ENCODE measurements at regions not wholly inside any gene's neighbourhood (a gene's known extent, or its start where the extent isn't known, plus 50 kb on each side); places are given as distances from the start of the nearest gene placed in this dataset.

DNA sequence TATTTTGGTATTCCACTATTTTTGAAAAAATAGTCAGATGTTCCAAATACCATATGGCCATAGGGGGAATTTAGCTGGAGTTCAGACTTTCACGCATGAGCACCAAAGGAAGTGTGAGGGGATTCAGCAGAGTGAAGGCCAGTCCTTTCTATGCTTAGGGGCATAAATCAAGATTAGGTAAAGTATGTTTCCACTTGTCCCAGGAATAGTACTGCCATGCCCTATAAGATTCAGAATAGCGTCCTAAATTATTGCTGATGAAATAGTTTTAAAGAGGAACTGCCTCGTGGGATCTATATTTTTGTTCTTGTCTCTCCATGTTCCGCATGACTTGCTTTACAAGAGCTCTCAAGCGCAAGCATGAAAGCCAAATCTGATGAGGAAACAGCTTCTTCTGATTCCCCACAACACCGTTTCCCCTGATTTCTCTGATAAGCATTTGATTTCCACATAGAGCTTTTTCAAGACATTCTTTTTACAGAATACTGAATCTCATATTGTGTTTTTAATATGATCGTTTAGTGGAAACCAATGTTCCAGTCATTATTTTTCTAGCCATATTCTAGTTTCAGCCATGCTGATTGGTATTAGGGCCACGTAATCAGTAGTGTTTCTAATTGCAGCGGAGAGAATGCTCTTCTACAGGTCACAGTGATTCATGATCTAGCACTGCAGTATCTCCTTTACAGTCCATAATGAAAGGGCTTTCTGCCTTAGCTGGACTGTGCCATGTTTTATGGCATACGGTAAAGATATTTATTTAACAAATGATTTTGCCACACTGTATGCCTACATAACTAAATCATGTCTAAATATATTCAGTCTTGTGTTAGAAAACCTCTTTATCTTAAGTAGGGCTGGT, 492.3 kb downstream of the CENPC start:
- no peaks in the 10 kb centered on the region for H3K36me3 ChIP-seq (ENCODE audit: control insufficient read depth in 2 of 2, extremely low read depth in 1 of 2, insufficient read depth in 2 of 2, low read length in 2 of 2)
- H2AFZ ChIP-seq (ENCODE audit: low read depth, low read length), result no peak overlapping the region
- no peaks in the 10 kb centered on the region for H3K79me2 ChIP-seq (ENCODE audit: control insufficient read depth, insufficient read depth, low read length)
- no peak overlapping the region for H3K4me3 ChIP-seq (replicated peaks in 1 of 3; ENCODE audit: insufficient read depth in 1 of 3, low read depth in 1 of 3, low read length in 3 of 3)
- FAIRE-seq, result no peak
- H3K4me1 ChIP-seq (ENCODE audit: control insufficient read depth, extremely low read depth, insufficient read depth, low read length), result no peaks in the 10 kb centered on the region
- no TSS peak for BruUV-seq (replicated peaks)
- TF ChIP-seq FOS (IDR thresholded peaks at IDR 0.05; ENCODE audit: borderline replicate concordance, insufficient read depth, low read length) (no peak), EZH2 (IDR thresholded peaks at IDR 0.05; ENCODE audit: borderline replicate concordance, low read depth, low read length, severe bottlenecking) (no peak), POLR2A (IDR thresholded peaks at IDR 0.05; ENCODE audit: low read depth, low read length) (no peak), MYC (IDR thresholded peaks at IDR 0.05; ENCODE audit: low read depth, low read length) (no peak), CTCF (IDR thresholded peaks at IDR 0.05; ENCODE audit: extremely low read depth in 1 of 2, insufficient read depth in 1 of 2, low read depth in 1 of 2, low read length in 2 of 2) (no peak), JUN (IDR thresholded peaks at IDR 0.05; ENCODE audit: borderline replicate concordance, insufficient read depth, insufficient read length, low read depth) (no peak), GATA2 (IDR thresholded peaks at IDR 0.05; ENCODE audit: insufficient read depth, insufficient read length, low read depth, low read length) (no peak), MAX (IDR thresholded peaks at IDR 0.05; ENCODE audit: insufficient read depth, insufficient read length) (no peak), POLR2AphosphoS5 (IDR thresholded peaks at IDR 0.05; ENCODE audit: insufficient read depth, low read depth, low read length) (no peak)
- no peak for DNase-seq (ENCODE audit: low read depth, low spot score)
- no peaks in the 10 kb centered on the region for H3K27me3 ChIP-seq (ENCODE audit: control insufficient read depth in 2 of 2, insufficient read depth in 2 of 2, low read length in 2 of 2)
- CTCF ChIA-PET, result no interaction called here
- POLR2A ChIA-PET, result no interaction called here
- intact Hi-C loops (cut with micrococcal nuclease), result no loop called here
- H3K9me1 ChIP-seq (replicated peaks; ENCODE audit: control insufficient read depth, extremely low read depth, insufficient read depth, low read length), result no peaks in the 10 kb centered on the region
- H3K27ac ChIP-seq (ENCODE audit: insufficient read depth, low read depth, low read length), result no peak overlapping the region
- H3K4me2 ChIP-seq (ENCODE audit: insufficient read depth, low read length), result no peak overlapping the region
- no peak overlapping the region for H3K9ac ChIP-seq (replicated peaks; ENCODE audit: extremely low read depth, insufficient read depth, low read length)
- no peaks in the 10 kb centered on the region for H3K9me3 ChIP-seq (replicated peaks; ENCODE audit: control insufficient read depth, insufficient read depth, low read length)
- dilution Hi-C loops (cut with MboI; ENCODE audit: extremely low pct_ligation_motif_present, low sequenced_read_pairs), result no loop called here
- H4K20me1 ChIP-seq (replicated peaks; ENCODE audit: control insufficient read depth, extremely low read depth, insufficient read depth, low read length), result no peaks in the 10 kb centered on the region

Measured in endothelial cell of umbilical vein (primary cell).